Heart left ventricle (tissue), 16 donors: ENCODE measurements at regions not wholly inside any gene's neighbourhood (a gene's known extent, or its start where the extent isn't known, plus 50 kb on each side); places are given as distances from the start of the nearest gene placed in this dataset.
"Not testable (repeated sequence)": the region's sequence is repeated elsewhere in the genome, so short reads cannot be mapped to it uniquely, and the experiment has no call there.

ENCODE experiments used
- ATAC-seq, 4 donors: fragments of 200-7000 bp; cut with Tn5 transposase; one replicate each; pipeline ENCODE4 v1.9.1; 2020 to 2022; ENCODE audit warnings: moderate library complexity in 4 of 4, mild to moderate bottlenecking in 3 of 4, moderate number of reproducible peaks in 1 of 4
- DNase-seq, 5 donors: peaks; one replicate each; pipeline ENCODE4 v3.0.0-alpha.2; 2020
- H3K27ac ChIP-seq, 12 donors: fragments of 200-600 bp; sonication (generic) in 4 of 12; one replicate each; pipeline versions ENCODE4 v1.5.0 to v1.8.0; 2016 to 2022; ENCODE audit warnings: mild to moderate bottlenecking in 2 of 12
- H3K27me3 ChIP-seq, 9 donors: fragments of 200-600 bp; sonication (generic) in 2 of 9; one replicate each; pipeline versions ENCODE4 v1.5.1 to v1.8.0; 2016 to 2022; ENCODE audit warnings: mild to moderate bottlenecking in 3 of 9
- H3K36me3 ChIP-seq, 9 donors: fragments of 200-600 bp; sonication (generic) in 2 of 9; one replicate each; pipeline versions ENCODE4 v1.5.0 to v1.8.0; 2018 to 2022; ENCODE audit warnings: mild to moderate bottlenecking in 2 of 9
- H3K4me1 ChIP-seq, 12 donors: fragments of 200-600 bp; sonication (generic) in 4 of 12; one replicate each; pipeline versions ENCODE4 v1.5.0 to v1.8.0; 2016 to 2022; ENCODE audit warnings: mild to moderate bottlenecking in 3 of 12
- H3K4me3 ChIP-seq, 12 donors: fragments of 200-600 bp; sonication (generic) in 4 of 12; one replicate each; pipeline versions ENCODE4 v1.5.0 to v1.8.0; 2017 to 2022; ENCODE audit warnings: mild to moderate bottlenecking in 9 of 12, moderate library complexity in 4 of 12
- H3K9me3 ChIP-seq, 12 donors: fragments of 200-600 bp; sonication (generic) in 4 of 12; one replicate each; pipeline versions ENCODE4 v1.5.0 to v1.8.0; 2016 to 2022; ENCODE audit warnings: mild to moderate bottlenecking in 1 of 12
- CTCF ChIP-seq, 12 donors: fragments of 200-600 bp; sonication (generic) in 4 of 12; IDR thresholded peaks; one replicate each; pipeline versions ENCODE4 v1.5.0 to v1.8.0; 2018 to 2022; ENCODE audit warnings: antibody characterized with exemption in 12 of 12, mild to moderate bottlenecking in 5 of 12
- POLR2A ChIP-seq, 2 donors: fragments of 450-650 bp; IDR thresholded peaks; one replicate each; pipeline ENCODE4 v1.6.1; 2017; ENCODE audit warnings: antibody characterized with exemption in 2 of 2, mild to moderate bottlenecking in 2 of 2, moderate library complexity in 2 of 2
- WGBS, 4 donors: extraction: QIAGEN DNeasy Blood & Tissue Kit in 2 of 4; methylation state at CpG; one replicate each; pipeline versions ENCODE4 v1.1.5 to v1.1.7; 2013 to 2018; 5-methylcytosine and 5-hydroxymethylcytosine counted together
- intact Hi-C, 10 donors: fragments of 100-400 bp; cut with DNase I; formaldehyde crosslinking; loops; one replicate each; pipeline versions ENCODE4 v1.11.1 to v1.14.2; 2022
- donor health status: ischemic (EF 13 %, LVEDD 7.1; RV severe dilation, severe dysfunction).
- donor health status: healthy with polysubstance abuse.
- donor health status: DM: no; HTN: yes; CAD: no.
- donor health status: DM: no; HTN: no; CAD: no.
- donor health status: ischemic (EF 25% LVEDD 6.9; RV normal size, moderate dysfunction).
- donor health status: ischemic (EF 25% LVEDD 5.7; RV mildly dilated, moderate dysfunction).
- donor health status: healthy.
- donor health status: DM: yes; HTN: yes; CAD: no.
- donor health status: ischemic (EF 35%, LVEDD 5.7; RV mildly dilated, moderate dysfunction).
- donor health status: nonischemic (EF 11% LVEDD 7.7; RV severe dilation, severe dysfunction).
- donor health status: DM: yes; HTN: yes; CAD: no.
- donor health status: PGD.
- donor health status: ischemic (EF 29% LVEDD 5.4; RV normal size, mild dysfunction).
- donor health status: nonischemic (EF 23%, LVEDD 6.1; RV moderate dilation, normal function).

GRCh38 chr7:152594801-152595200, 81.1 kb downstream of the XRCC2 start:
- Histone ChIP-seq H3K4me3 (no peak overlapping the region), H3K9me3 (no peaks in the 10 kb centered on the region), H3K27ac (no peak overlapping the region), H3K36me3 (no peaks in the 10 kb centered on the region), H3K27me3 (no peaks in the 10 kb centered on the region), H3K4me1 (no peaks in the 10 kb centered on the region)
- intact Hi-C loops, result no loop called here
- no peak for TF ChIP-seq CTCF (IDR thresholded peaks at IDR 0.05)
- no peak for TF ChIP-seq POLR2A (IDR thresholded peaks at IDR 0.05)
- DNase-seq (no peak), ATAC-seq (no peak)
- 72 to 88% (median 80%) methylated on average over 9 of the region's 9 CpGs for WGBS, 4 donors

GRCh38 chr7:152591976-152592375, 84.0 kb downstream of the XRCC2 start:
- WGBS, 4 donors, result 82 to 96% (median 85%) methylated on average over 4 of the region's 4 CpGs
- DNase-seq, result no peak
- ATAC-seq, result no peak
- H3K4me3 ChIP-seq, result no peak overlapping the region
- TF ChIP-seq CTCF (IDR thresholded peaks at IDR 0.05), result no peak
- no peak for TF ChIP-seq POLR2A (IDR thresholded peaks at IDR 0.05)
- no peaks in the 10 kb centered on the region for H3K9me3 ChIP-seq
- H3K4me1 ChIP-seq, result no peaks in the 10 kb centered on the region
- intact Hi-C loops, result no loop called here
- H3K36me3 ChIP-seq, result no peaks in the 10 kb centered on the region
- H3K27me3 ChIP-seq, result no peaks in the 10 kb centered on the region
- H3K27ac ChIP-seq, result no peak overlapping the region

- DNase-seq (no peak), ATAC-seq (no peak)
- WGBS, 4 donors, result 75 to 93% (median 91%) methylated on average over 6 of the region's 6 CpGs
- Histone ChIP-seq H3K4me1 (no peaks in the 10 kb centered on the region), H3K9me3 (no peaks in the 10 kb centered on the region), H3K4me3 (no peak overlapping the region), H3K27me3 (no peaks in the 10 kb centered on the region), H3K36me3 (no peaks in the 10 kb centered on the region), H3K27ac (no peak overlapping the region)
- TF ChIP-seq POLR2A (IDR thresholded peaks at IDR 0.05) (no peak), CTCF (IDR thresholded peaks at IDR 0.05) (no peak)
- intact Hi-C loops, result no loop called here
These were observed 85.5 kb downstream of the XRCC2 start for GRCh38 chr7:152590481-152590880.

GRCh38 chr7:152589821-152590220, 86.1 kb downstream of the XRCC2 start:
- ATAC-seq, H3K4me3 ChIP-seq, intact Hi-C loops, H3K36me3 ChIP-seq, DNase-seq, H3K9me3 ChIP-seq, H3K27me3 ChIP-seq, H3K27ac ChIP-seq, H3K4me1 ChIP-seq: not testable (repeated sequence)
- WGBS, 4 donors, result 91 to 99% (median 94%) methylated on average over 9 of the region's 9 CpGs

GRCh38 chr7:152588350-152588749, 87.6 kb downstream of the XRCC2 start:
- no peak for TF ChIP-seq POLR2A (IDR thresholded peaks at IDR 0.05)
- no peak for TF ChIP-seq CTCF (IDR thresholded peaks at IDR 0.05)
- H3K4me1 ChIP-seq, result no peaks in the 10 kb centered on the region
- no peak for DNase-seq
- intact Hi-C loops, result no loop called here
- H3K36me3 ChIP-seq, result no peaks in the 10 kb centered on the region
- WGBS, 4 donors, result 48 to 59% (median 51%) methylated on average over 5 of the region's 5 CpGs
- ATAC-seq, result no peak
- no peak overlapping the region for H3K4me3 ChIP-seq
- H3K27ac ChIP-seq, result no peak overlapping the region
- no peaks in the 10 kb centered on the region for H3K9me3 ChIP-seq
- H3K27me3 ChIP-seq, result no peaks in the 10 kb centered on the region
